ENCODE measurements at regions not wholly inside any gene's neighbourhood (a gene's known extent, or its start where the extent isn't known, plus 50 kb on each side); places are given as distances from the start of the nearest gene placed in this dataset.

GRCh38 chr7:106731646-106732444, 70.9 kb upstream of the CCDC71L start:
- Histone ChIP-seq H3K4ac (ENCODE audit: low read depth, low read length) (peak overlapping the region; percentile 41), H3K9me1 (ENCODE audit: insufficient read depth, low read length) (peaks cover 6% of the 10 kb centered on the region), H4K8ac (ENCODE audit: low read depth in 2 of 2, low read length in 2 of 2) (peak overlapping the region; percentile 6 to 21; a peak in 1 of 4 replicates), H2AK9ac (replicated peaks; ENCODE audit: low read depth, low read length, poor library complexity) (no peak overlapping the region), H4K91ac (ENCODE audit: insufficient read depth, low read depth, low read length) (0 out of 2 replicates have a peak overlapping the region, but pooled peaks have one; percentile 11), H3K56ac (ENCODE audit: extremely low read depth, insufficient read depth, low read length) (no peak overlapping the region), H2BK120ac (ENCODE audit: low read depth, low read length) (peak overlapping the region; percentile 76), H3K79me1 (ENCODE audit: low read depth in 1 of 2, low read length in 2 of 2) (peaks cover 4 to 15% of the 10 kb centered on the region in 2 experiments; a peak in 2 of 4 replicates), H3K18ac (ENCODE audit: low read depth, low read length) (no peak overlapping the region), H4K5ac (ENCODE audit: low read depth, low read length) (no peak overlapping the region), H3K23ac (ENCODE audit: low read depth, low read length) (no peak overlapping the region), H3K4me2 (ENCODE audit: low read depth, low read length) (no peak overlapping the region), H3K9me3 (ENCODE audit: control insufficient read depth, insufficient read depth, low read length) (no peaks in the 10 kb centered on the region), H3K4me1 (ENCODE audit: control insufficient read depth, insufficient read depth, low read length) (peaks cover 5% of the 10 kb centered on the region), H2BK15ac (ENCODE audit: low read depth, low read length) (peak overlapping the region; percentile 78; the same call in 1 of the 3 replicates), H4K20me1 (ENCODE audit: insufficient read depth, low read length) (no peaks in the 10 kb centered on the region), H2AFZ (replicated peaks; ENCODE audit: low read length, poor library complexity) (no peak overlapping the region), H3K4me3 (ENCODE audit: insufficient read depth, low read depth, low read length) (no peak overlapping the region), H3K9ac (ENCODE audit: low read depth, low read length) (no peak overlapping the region), H3K27ac (ENCODE audit: insufficient read depth, low read length) (no peak overlapping the region), H2BK20ac (ENCODE audit: low read depth, low read length) (peak overlapping the region; percentile 76; the same call in 1 of the 2 replicates), H3K36me3 (ENCODE audit: control insufficient read depth, insufficient read depth, low read length) (no peaks in the 10 kb centered on the region), H3K14ac (replicated peaks; ENCODE audit: low read depth, low read length) (0 out of 2 replicates have a peak overlapping the region, but pooled peaks have one; percentile 55), H2BK5ac (ENCODE audit: low read depth, low read length, poor library complexity, severe bottlenecking) (no peak overlapping the region), H2AK5ac (ENCODE audit: low read depth, low read length) (peak overlapping the region; percentile 25; the same call in 1 of the 2 replicates), H3K27me3 (ENCODE audit: control insufficient read depth, insufficient read depth, low read length) (no peaks in the 10 kb centered on the region)
- DNase-seq (no peak), ATAC-seq (ENCODE audit: low read depth) (no peak)
- no CpG with 5 or more reads among the region's 7 CpGs for WGBS, 2 experiments (ENCODE audit: extremely low coverage in 2 of 2, insufficient read length in 1 of 2)
- intact Hi-C loops (cut with micrococcal nuclease) = no loop called here
- ChIA-PET CTCF (interaction anchor here (1.0 kb wide), 1 partner anchor 71 kb away, joined by 3 read pairs; the partner anchor contains the start of gene CCDC71L), POLR2A (ENCODE audit: unreplicated experiment) (interaction anchor here (0.6 kb wide), 1 partner anchor 112 kb away, joined by 3 read pairs; no protein-coding TSS in a partner anchor)
- no TSS peak for BruUV-seq (replicated peaks)
- in situ Hi-C loops (cut with MboI; ENCODE audit: low sequenced_read_pairs) = loop anchor here (5.0 kb wide), 2 partner anchors 190 to 555 kb away; no protein-coding TSS in a partner anchor
- dilution Hi-C loops (cut with HindIII; ENCODE audit: low sequenced_read_pairs, unreplicated experiment) = no loop called here
- TF ChIP-seq MAFK (IDR thresholded peaks at IDR 0.05; ENCODE audit: low read depth, low read length) (no peak), CTCF (conservative IDR thresholded peaks at IDR 0.05; ENCODE audit: low read depth, low read length) (no peak), NFE2L2 (IDR thresholded peaks at IDR 0.05; ENCODE audit: low read depth, low read length) (no peak), BHLHE40 (IDR thresholded peaks at IDR 0.05; ENCODE audit: low read depth, low read length) (no peak), POLR2A (IDR thresholded peaks at IDR 0.05; ENCODE audit: low read depth, low read length) (no peak), MAZ (IDR thresholded peaks at IDR 0.05; ENCODE audit: borderline replicate concordance, low read depth, low read length) (no peak), CEBPB (IDR thresholded peaks at IDR 0.05; ENCODE audit: low read depth, low read length) (no peak), CHD1 (IDR thresholded peaks at IDR 0.05; ENCODE audit: low read depth, low read length) (no peak), FOS (IDR thresholded peaks at IDR 0.05; ENCODE audit: low read depth, low read length) (no peak), USF2 (IDR thresholded peaks at IDR 0.05; ENCODE audit: low read depth, low read length) (no peak), ELK1 (IDR thresholded peaks at IDR 0.05; ENCODE audit: borderline replicate concordance, low read depth, low read length) (no peak), RCOR1 (IDR thresholded peaks at IDR 0.05; ENCODE audit: insufficient replicate concordance, low read length) (no peak), SMC3 (IDR thresholded peaks at IDR 0.05; ENCODE audit: low read depth, low read length) (no peak), RAD21 (IDR thresholded peaks at IDR 0.05; ENCODE audit: low read length) (no peak)
